ENCODE measurements at regions not wholly inside any gene's neighbourhood (a gene's known extent, or its start where the extent isn't known, plus 50 kb on each side); places are given as distances from the start of the nearest gene placed in this dataset.
"Not testable (repeated sequence)": the region's sequence is repeated elsewhere in the genome, so short reads cannot be mapped to it uniquely, and the experiment has no call there.

- peak in 2 of 51 donors; percentile 0 to 7 for DNase-seq
Measured at GRCh38 chr6:27096834-27097511, 150.5 kb upstream of the PRSS16 start.

- DNase-seq: no peak
Measured at GRCh38 chr6:27098956-27099355, 148.5 kb upstream of the PRSS16 start.

- no peak for DNase-seq
Measured at GRCh38 chr6:27100921-27101320, 146.6 kb upstream of the PRSS16 start.

- no peak for DNase-seq
Measured at GRCh38 chr6:27101824-27102223, 145.7 kb upstream of the PRSS16 start.

- DNase-seq: no peak
Measured at GRCh38 chr6:27106382-27106781, 141.1 kb upstream of the PRSS16 start.

- no peak for DNase-seq
Measured at GRCh38 chr6:27111743-27112142, 135.8 kb upstream of the PRSS16 start.

- no peak for DNase-seq
Measured at GRCh38 chr6:27112974-27113373, 134.5 kb upstream of the PRSS16 start.

GRCh38 chr6:27119329-27119728 lies 128.2 kb upstream of the PRSS16 start:
- DNase-seq: no peak

GRCh38 chr6:27119761-27120160 lies 127.7 kb upstream of the PRSS16 start:
- no peak for DNase-seq

GRCh38 chr6:27121640-27122039 lies 125.9 kb upstream of the PRSS16 start:
- no peak for DNase-seq

- DNase-seq: no peak
Measured at GRCh38 chr6:27124252-27124657, 123.2 kb upstream of the PRSS16 start.

GRCh38 chr6:27126046-27126814 lies 121.3 kb upstream of the PRSS16 start:
- no peak for DNase-seq

- DNase-seq: peak in 40 of 51 donors; percentile 6 to 78 (median 40)
Measured at GRCh38 chr6:27126815-27127537, 120.5 kb upstream of the PRSS16 start.

GRCh38 chr6:27127874-27128273 lies 119.6 kb upstream of the PRSS16 start:
- not testable (repeated sequence) for DNase-seq

- no peak for DNase-seq
Measured at GRCh38 chr6:27128311-27129094, 119.0 kb upstream of the PRSS16 start.

- DNase-seq: no peak
Measured at GRCh38 chr6:27129095-27129815, 118.2 kb upstream of the PRSS16 start.

- no peak for DNase-seq
Measured at GRCh38 chr6:27129917-27130316, 117.6 kb upstream of the PRSS16 start.

GRCh38 chr6:27130668-27131428 lies 116.7 kb upstream of the PRSS16 start:
- no peak for DNase-seq

GRCh38 chr6:27132282-27132531 lies 115.3 kb upstream of the PRSS16 start:
- DNase-seq: not testable (repeated sequence)

GRCh38 chr6:27132532-27133280 lies 114.8 kb upstream of the PRSS16 start:
- peak in 46 of 51 donors; percentile 13 to 94 (median 71) for DNase-seq
